HG03045 (cell line): ENCODE measurements at regions not wholly inside any gene's neighbourhood (a gene's known extent, or its start where the extent isn't known, plus 50 kb on each side); places are given as distances from the start of the nearest gene placed in this dataset.

Source experiments
- ATAC-seq: cut with Tn5 transposase; IDR thresholded peaks from one replicate; pipeline ENCODE4 v1.9.1; 2021; ENCODE audit warnings: mild to moderate bottlenecking, moderate library complexity; ENCODE audit not compliant: unreplicated experiment

DNA sequence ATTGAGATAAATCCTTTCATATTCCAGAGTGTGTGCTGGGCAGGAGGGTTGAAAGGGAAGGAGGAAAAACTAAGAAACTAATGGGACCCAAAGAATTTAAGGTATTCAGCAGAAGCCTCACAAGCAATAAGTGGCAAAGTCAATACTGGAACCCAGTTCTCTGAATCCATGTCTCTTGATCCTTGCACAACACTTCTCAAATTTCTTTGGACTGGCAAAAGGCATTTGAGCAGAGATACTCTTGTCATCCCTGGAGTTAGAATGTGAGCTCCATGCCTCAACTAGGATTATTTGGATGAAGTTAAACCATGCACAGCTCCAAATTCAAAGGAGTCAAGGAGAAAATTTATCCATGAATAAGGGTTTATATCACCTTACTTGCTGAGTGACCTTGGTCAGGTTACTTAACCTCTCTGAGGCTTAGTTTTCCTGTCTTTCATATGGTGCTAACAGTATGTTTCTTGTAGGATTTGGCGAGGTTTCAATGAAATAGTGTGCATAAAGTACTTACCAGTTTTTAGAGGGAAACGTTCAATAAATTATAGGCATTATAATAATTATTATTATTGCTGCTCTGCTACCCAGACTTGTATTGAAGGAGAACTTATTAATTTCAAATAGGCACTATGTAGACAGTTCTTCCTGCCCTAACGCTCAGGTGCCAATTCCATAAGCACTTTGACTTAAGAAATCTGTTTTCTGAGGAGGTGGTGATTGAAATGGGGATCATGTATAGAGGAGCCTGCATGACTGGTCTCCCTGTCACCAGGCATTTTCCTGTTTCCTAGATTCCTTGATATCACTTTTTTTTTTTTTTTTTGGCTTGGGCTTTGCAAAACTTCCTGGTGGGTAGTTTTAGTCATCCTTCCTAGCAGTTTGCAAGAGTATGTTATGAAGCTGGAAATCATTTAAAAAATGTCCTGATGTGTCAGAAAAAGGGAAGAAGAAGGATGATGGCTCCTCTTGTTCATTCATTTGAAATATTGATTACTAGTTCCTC lies 125.0 kb upstream of the JUN start:
- ATAC-seq, result no peak

DNA sequence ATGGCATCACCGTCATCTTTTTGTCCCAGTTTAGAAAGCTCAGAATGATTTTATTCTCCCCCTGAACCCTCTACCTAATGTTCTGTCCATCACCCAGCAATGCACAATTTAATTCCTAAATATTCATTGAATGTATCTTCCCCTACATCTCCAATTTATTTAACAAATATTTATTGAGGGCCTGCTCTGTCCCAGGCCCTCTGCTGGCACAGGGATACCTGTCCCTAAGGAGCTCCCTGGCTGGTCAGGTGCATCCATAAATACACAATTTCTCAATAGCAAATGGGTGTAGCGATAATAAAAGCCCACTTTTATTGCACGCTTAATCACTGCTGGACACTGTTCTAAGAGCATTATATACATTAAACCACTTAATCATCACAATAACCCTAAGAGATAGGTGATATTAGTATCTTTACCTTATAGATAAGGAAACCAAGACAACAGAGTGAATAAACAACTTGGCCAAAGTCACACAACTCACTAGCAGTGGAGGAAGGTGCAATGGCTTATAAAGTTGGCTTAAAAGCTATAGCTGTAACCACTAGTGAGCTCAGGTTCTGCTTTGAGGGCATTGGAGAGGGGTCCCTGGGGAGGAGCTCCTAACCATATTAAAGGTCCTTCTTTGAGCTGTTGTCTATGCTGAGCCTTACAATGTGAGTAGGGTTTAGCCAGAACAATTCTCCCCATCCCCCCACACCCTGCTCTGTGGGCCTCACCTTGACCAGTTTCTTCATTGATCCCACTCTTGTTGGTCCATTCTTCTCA lies 126.3 kb upstream of the JUN start:
- no peak for ATAC-seq

DNA sequence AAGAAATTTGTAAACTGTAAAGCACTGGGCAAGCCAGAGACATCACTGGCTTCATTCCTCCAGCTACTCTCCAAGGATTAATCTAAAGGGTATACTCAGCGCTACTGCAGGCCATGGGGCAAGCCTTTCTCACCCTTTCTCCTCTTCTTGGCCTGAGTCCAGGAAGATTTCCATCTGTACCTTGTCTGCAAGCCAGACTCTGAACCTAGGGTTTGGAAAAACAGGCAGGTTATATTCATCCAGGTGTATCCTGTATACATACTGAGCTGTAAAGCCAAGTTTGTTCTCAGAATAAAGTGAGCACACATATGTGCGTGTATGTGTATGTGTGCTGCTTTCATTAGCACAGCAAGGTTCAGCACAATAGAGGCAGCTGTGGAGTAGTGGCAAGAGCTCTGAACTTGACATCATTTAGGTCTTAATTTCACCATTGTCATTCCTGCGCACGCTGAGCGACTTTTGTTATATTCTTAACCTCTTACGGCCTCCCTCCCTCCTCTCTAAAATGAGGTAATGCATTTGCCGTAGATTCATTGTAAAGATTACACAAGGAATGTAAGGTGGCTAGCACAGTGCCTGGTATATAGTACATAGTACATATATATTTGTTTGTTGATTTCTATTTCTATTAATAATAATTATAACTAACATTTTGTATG lies 128.1 kb upstream of the JUN start:
- ATAC-seq, result no peak

DNA sequence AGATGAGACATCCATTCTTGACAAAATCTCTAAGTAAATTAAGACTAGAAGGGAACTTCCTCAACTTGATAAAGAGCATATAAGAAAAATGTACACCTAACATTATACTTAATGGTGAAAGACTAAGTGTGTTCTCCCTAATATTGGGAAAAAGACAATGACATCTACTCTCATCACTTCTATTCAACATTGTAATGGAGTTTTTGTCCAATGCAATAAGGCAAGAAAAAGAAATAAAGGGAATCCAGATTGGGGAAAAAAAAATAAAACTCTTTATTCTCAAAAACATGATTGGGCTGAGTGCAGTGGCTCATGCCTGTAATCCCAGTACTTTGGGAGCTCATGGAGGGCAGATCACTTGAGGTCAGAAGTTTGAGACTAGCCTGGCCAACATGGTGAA lies 131.1 kb upstream of the JUN start:
- ATAC-seq, result no peak

DNA sequence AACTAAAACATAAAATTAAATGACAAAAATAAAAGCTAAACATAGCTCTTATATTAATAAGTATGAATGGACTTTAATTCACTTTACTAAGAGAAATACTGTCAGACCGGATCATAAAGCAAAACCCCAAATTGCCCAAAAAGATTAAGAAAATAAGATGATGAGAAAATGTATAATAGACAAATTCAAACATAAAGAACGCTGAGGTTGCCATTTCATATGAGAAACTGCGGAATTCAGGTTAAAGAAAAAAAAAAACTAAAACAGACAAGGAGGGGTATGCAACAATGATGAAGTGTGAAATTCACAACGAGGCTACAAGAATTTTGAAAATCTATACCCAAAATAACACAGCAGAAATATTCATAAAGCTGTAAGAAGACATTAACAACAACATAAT lies 133.6 kb upstream of the JUN start:
- ATAC-seq, result no peak

DNA sequence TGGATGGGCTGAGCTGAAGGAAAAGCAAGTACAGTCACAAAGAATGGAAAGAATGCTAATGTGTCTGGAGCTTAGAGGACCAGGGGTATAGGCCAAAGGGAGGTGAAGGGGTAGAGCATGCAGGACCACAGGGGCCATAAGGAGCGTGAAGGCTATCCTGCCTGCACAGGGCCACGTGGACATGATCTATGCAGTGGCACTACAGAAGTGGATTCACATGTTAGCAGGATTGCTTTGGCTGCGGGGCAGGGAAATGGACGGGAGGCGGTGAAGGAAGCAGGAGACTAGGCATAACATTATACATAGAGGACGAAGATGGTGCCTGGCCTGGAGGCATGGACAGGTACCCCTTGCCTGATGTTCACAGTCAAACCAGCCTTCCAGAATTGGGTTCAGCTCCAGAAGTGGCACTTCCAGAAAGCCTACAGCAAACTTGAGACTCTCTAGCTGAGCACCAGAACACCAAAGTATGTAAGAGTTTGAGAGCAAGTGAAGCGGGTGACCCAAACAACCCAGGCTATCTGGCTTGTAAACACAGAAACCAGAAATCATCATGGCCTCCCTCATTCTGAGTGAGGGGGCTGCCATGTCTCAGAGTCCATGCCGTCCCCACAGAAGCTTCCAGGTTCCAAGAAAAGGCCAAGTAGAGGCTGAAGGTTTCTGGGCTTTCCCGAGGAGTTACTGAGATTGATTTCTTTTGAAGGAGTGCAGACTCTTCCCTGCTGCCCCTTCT lies 135.5 kb upstream of the JUN start:
- no peak for ATAC-seq

DNA sequence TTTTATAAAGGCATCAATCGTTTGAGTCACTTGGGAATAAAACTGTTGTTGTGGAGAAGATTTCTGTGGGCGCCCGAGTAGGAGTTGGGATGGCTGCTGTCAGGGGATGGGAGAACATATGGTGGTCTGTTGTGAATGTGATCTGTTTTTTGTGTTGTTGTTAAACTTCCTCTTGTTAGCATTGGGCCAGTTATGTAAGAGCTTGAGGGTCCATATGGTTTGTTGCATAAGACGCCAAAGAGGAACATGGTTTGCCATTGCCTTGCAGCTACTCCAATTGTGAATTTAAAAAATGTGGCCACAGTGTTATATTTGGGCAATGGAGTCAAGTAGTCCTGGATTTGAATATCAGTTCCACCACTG lies 136.1 kb upstream of the JUN start:
- ATAC-seq, result no peak

DNA sequence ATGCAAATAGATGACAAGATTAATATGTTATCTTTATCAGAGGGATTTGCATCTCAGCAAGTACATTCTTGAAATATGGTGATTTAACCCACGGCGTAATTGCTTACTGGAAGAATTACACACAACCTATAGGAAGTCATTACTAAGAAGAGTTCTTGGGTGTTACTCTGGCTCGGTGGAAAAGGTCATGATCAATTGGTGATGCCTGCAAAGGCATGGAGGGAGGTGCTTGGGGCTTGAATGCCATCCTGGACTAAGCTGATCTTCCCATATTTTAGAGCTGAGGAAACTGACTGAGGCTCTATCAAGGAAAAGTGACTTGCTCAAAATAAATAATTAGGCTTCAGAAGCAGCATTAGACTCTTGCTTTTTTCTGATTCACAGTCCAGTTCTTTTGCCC lies 137.5 kb upstream of the JUN start:
- no peak for ATAC-seq

DNA sequence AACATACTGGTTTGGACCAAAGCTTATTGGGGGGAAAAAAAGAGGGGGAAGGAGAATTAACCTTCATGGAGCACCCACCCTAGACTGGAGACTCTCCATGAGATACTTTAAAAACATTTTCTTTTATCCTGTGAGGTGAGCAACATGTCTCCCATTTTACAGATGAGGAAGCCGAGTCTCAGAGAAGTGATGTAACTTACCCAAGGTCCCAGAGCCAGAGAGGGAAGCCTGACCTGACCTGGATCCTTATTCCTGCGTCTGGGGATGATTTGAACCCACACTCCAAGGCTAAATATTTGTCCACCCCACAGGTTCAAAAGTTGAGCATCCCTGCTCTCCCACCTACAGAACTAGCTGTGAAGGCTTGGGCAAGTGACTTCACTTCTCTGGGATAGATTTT lies 137.9 kb upstream of the JUN start:
- ATAC-seq, result no peak

DNA sequence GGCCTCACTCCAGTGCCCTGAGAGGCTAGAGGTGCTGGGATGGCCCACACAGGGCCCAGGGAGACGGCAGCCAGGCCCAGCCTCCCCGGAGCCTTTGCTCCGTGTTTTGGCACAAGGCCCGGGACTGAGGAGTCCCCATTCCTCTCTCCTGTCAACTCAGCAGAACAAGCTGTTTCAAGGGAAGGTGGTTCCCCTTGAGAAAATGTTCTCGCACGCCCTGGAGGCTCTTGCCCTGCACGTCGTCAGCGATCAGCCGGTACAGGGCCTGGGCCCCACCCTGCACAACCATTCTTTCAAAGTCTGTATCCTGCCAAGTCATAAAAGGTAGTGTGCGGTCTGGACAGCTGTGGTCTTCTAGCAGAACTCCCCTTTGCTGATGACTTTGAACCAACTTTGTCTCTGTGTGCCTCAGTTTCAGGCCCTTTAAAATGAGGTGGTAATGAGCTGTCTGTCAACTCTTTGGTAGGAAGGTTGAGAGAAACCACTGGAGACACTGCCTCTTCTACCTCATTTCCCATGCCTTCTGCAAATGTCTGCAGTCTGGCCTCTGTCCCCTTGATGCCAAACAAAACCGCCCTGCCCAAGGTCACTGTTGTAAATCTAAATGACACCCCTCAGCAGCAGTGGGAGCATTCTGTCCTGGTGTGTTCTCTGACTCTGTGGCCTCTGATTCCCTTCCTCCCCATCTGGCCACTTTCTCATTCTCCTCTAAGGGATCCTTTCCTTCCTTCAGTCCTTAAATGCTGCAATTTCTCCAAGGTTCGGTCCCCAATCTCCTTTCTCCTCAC lies 138.6 kb upstream of the JUN start:
- ATAC-seq, result peak; percentile 95

DNA sequence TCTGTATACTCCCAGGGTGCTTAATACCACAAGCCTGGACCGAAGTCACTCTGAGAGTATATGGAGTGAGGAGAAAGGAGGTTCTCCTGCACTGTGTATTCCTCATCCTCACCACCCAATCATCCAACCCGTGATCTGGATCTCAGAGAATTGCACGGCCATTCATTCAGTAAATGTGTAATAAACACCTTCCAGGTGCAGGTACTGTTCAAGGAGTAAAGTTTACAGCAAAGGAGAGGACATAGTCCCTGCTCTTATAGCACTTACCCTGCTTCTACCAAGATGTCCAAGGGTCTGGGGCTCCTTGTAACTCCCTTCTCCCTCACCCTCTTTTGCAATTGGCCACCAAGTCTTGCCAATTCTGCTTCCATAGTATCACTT lies 139.2 kb upstream of the JUN start:
- ATAC-seq, result no peak

DNA sequence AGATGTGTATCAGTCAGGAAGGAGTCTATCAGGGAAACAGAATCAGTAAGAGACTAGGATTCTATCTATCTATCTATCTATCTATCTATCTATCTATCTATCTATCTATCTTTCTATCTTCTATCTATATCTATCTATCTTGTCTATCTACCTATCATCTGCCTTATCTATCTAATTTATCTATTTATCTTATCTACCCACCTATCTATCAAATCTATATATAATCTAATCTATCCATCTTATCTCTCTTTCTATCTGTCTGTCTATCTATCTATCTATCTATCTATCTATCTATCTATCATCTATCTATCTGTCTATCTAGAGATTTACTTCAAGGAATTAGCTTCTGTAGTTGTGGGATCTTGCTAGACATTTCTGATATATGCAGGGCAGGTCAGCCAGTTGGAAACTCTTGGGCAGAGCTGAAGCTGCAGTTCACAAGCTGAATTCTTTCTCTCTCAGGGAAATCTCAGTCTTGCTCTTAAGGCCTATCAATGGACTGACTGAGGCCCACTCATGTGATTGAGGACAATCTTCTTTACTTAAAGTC lies 140.2 kb upstream of the JUN start:
- no peak for ATAC-seq

DNA sequence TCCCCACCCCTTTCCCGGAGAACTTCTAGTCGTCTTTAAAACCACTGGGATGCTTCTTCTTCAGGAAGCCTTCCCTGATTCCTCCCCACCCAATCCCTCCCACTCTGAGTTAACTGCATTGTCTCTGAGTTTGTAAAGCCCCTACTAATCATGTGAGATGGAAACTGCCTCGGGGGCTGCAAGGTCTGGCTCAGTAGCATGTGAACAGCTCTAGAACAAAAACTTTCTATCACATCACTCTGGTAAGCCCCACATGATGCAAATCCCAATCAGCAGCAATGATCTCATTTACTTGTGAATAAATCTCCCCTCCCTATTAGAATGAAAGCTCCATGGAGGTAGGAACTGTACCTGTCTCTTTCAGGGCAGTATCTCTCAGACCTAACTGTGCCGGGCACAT lies 141.0 kb upstream of the JUN start:
- ATAC-seq, result no peak

DNA sequence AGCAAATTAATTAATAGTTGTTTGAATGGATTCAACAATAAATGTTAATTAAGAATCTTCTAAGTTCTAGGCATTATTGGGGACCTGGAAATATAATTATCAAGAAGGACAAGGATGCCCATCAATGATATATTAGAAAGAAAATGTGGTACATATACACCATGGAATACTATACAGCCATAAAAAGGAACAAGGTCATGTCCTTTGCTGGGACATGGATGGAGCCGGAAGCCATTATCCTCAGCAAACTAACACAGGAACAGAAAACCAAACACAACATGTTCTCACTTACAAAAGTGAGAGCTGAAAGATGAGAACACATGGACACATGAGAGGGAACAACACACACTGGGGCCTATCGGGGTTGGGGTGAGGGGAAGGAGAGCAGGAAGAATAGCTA lies 141.4 kb upstream of the JUN start:
- ATAC-seq, result no peak

DNA sequence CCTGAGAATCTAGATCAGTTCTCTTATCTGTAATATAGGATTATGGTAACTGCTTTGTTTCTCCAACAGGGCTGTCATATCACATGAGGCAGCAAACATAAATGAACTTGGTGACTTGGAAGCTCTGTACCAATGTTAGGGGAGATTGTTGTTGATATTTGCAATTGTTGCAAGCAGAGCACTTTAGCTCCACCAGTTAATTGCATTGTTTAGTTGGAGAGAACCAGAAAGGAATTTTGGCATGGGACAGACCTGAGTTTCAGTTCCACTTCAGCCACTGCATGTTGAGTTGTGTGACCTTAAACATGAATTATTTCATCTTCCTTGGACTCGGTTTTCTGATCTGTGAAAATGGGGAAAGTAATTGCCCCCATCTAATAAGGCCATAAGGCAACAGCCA lies 142.3 kb upstream of the JUN start:
- no peak for ATAC-seq

DNA sequence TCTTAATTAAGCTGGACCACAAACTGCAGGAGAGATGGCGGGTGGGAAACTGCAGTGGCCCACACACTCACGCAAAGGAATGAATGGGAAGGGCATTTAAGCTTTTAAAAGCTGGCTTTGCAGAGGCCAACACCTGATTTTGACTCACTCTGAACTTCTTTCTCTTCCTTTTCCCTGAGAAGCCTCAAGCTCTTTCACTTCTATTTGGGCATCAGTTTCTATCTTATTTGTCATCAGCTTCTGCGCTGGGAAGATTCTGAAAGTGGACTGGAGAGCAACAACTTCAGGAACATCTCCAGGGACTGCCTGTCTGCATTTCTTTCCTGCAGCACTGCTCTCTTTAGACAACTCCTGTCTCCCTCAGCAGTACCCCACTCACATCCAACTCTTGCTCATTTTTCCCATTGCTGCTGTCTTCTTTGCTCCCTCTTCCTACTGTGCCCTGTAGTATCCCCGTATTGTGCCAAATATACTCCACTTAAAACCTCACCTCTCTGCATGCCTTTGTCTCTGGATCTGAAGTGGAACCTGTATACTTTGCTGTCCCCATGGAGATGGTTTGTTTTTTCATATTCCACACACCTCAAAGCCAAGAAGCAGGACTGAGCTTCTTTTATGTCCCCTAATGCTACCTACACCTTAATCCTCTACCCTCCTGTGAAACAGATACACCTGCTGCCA lies 143.3 kb upstream of the JUN start:
- ATAC-seq, result no peak

DNA sequence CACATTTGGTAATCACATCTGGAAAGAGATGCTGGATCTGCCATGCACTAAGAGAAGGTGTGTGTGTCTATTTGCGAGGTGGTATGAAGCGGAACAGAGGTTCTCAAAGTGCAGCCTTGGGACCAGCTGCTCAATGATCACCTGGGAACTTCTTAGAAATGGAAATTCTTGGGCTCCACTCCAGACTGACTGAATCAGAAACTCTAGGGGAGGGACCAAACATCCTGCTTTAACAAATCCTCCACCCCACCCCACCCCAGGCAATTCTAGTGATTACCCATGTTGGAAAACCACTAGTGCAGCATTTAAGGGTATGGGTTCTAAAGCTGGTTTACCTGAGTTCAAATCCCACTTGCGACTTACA lies 143.9 kb upstream of the JUN start:
- ATAC-seq, result no peak

DNA sequence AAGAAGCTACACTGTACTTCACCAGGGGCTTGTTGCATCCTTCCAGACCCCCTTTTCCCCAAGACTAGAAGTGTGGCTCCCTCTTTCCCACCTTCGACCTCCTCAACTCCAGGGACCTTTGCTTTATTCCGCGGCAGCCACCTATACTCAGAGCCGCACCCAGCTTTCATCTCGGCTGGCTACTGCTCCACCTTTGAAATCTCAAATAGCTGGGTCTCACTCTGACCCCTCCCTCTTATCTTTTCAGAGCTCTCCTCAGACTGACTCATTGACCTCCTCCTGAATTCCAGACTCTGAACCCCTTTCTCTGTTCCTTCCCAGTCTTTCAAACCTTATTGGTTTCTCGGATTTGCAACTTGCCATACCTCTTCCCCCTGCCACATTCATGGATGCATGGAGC lies 144.7 kb upstream of the JUN start:
- ATAC-seq, result no peak

DNA sequence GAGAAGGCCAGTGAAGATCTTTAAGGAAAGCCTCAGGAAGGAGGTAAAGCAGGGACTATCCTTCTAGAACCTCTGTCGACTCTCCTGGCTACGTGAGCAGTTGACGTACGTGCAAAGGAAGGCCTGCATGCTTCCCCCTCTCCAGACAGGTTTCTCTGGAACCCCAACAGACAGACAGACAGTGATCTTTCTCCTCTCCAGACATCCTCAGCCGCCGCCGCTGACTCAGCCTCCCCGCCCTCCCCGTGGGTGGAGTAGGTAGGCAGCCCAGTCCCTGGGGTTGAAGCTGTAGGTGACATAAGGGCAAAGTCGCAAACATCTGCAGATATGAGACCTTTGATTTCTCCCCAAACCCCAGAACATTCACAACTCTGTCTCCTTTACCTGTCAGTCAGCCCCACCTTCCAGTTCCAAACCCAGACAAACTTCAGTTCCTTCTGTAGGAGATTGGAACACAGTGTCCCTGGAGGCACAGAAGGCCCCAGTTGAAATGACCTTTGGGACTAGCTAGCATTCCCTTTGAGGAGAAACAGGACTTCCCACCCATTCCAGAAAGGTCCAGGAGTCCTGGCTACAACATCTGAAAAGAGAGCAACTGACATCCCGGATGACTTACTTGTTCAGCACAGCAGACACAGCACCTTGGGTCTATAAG lies 146.0 kb upstream of the JUN start:
- no peak for ATAC-seq
